HK-2 (cell line): ENCODE measurements at regions not wholly inside any gene's neighbourhood (a gene's known extent, or its start where the extent isn't known, plus 50 kb on each side); places are given as distances from the start of the nearest gene placed in this dataset.
"Not testable (repeated sequence)": the region's sequence is repeated elsewhere in the genome, so short reads cannot be mapped to it uniquely, and the experiment has no call there.

Experiments
- DNase-seq: peaks from one replicate; pipeline ENCODE4 v3.0.0-alpha.2; 2018; ENCODE audit not compliant: unreplicated experiment

GRCh38 chr6:66159937-66160336, 452.9 kb upstream of the EYS start:
- DNase-seq: no peak

GRCh38 chr6:66153247-66153646, 446.2 kb upstream of the EYS start:
- no peak for DNase-seq

- no peak for DNase-seq
These were observed 442.1 kb upstream of the EYS start for GRCh38 chr6:66149132-66149531.

GRCh38 chr6:66145867-66146266, 438.8 kb upstream of the EYS start:
- no peak for DNase-seq

- no peak for DNase-seq
These were observed 427.0 kb upstream of the EYS start for GRCh38 chr6:66134021-66134420.

GRCh38 chr6:66128656-66129055, 421.6 kb upstream of the EYS start:
- no peak for DNase-seq

- no peak for DNase-seq
These were observed 421.2 kb upstream of the EYS start for GRCh38 chr6:66128243-66128642.

GRCh38 chr6:66127061-66127460, 420.0 kb upstream of the EYS start:
- no peak for DNase-seq

GRCh38 chr6:66126358-66126757, 419.3 kb upstream of the EYS start:
- no peak for DNase-seq

- DNase-seq: no peak
These were observed 396.9 kb upstream of the EYS start for GRCh38 chr6:66103954-66104353.

GRCh38 chr6:66103354-66103753, 396.3 kb upstream of the EYS start:
- no peak for DNase-seq

- DNase-seq: no peak
These were observed 389.7 kb upstream of the EYS start for GRCh38 chr6:66096679-66097078.

GRCh38 chr6:66094615-66095014, 387.6 kb upstream of the EYS start:
- no peak for DNase-seq

GRCh38 chr6:66092306-66092705, 385.3 kb upstream of the EYS start:
- not testable (repeated sequence) for DNase-seq

- DNase-seq: no peak
These were observed 379.5 kb upstream of the EYS start for GRCh38 chr6:66086532-66086931.

GRCh38 chr6:66082914-66083313, 375.9 kb upstream of the EYS start:
- no peak for DNase-seq

GRCh38 chr6:66068907-66069306, 361.9 kb upstream of the EYS start:
- DNase-seq: no peak

- DNase-seq: no peak
These were observed 361.0 kb upstream of the EYS start for GRCh38 chr6:66068033-66068432.

GRCh38 chr6:66065313-66065712, 358.3 kb upstream of the EYS start:
- no peak for DNase-seq

GRCh38 chr6:66057034-66057433, 350.0 kb upstream of the EYS start:
- DNase-seq: no peak

- no peak for DNase-seq
These were observed 347.9 kb upstream of the EYS start for GRCh38 chr6:66054967-66055366.

- DNase-seq: no peak
These were observed 344.8 kb upstream of the EYS start for GRCh38 chr6:66051812-66052211.

- DNase-seq: no peak
These were observed 341.9 kb upstream of the EYS start for GRCh38 chr6:66048684-66049474.

- no peak for DNase-seq
These were observed 325.6 kb upstream of the EYS start for GRCh38 chr6:66032626-66033025.
